ENCODE measurements at regions not wholly inside any gene's neighbourhood (a gene's known extent, or its start where the extent isn't known, plus 50 kb on each side); places are given as distances from the start of the nearest gene placed in this dataset.

GRCh38 chr4:135194477-135194876 lies 992.9 kb upstream of the PABPC4L start:
- H3K9ac ChIP-seq (ENCODE audit: low read depth, low read length) = no peak overlapping the region
- no peaks in the 10 kb centered on the region for H3K4me1 ChIP-seq (ENCODE audit: insufficient read depth, low read length)
- no peaks in the 10 kb centered on the region; the same call in 1 of the 2 replicates for H3K36me3 ChIP-seq (ENCODE audit: insufficient read depth, low read length)
- 0 out of 2 replicates have a peak, but pooled peaks cover 4% of the 10 kb centered on the region for H3K9me3 ChIP-seq (ENCODE audit: control insufficient read depth, insufficient read depth, low read length)

- Histone ChIP-seq H3K9ac (ENCODE audit: low read depth, low read length) (no peak overlapping the region), H3K9me3 (ENCODE audit: control insufficient read depth, insufficient read depth, low read length) (0 out of 2 replicates have a peak, but pooled peaks cover 4% of the 10 kb centered on the region), H3K4me1 (ENCODE audit: insufficient read depth, low read length) (no peaks in the 10 kb centered on the region), H3K36me3 (ENCODE audit: insufficient read depth, low read length) (no peaks in the 10 kb centered on the region; the same call in 1 of the 2 replicates)
Measured at GRCh38 chr4:135192751-135193535, 991.4 kb upstream of the PABPC4L start.

- Histone ChIP-seq H3K9ac (ENCODE audit: low read depth, low read length) (no peak overlapping the region), H3K9me3 (ENCODE audit: control insufficient read depth, insufficient read depth, low read length) (0 out of 2 replicates have a peak, but pooled peaks cover 4% of the 10 kb centered on the region), H3K36me3 (ENCODE audit: insufficient read depth, low read length) (no peaks in the 10 kb centered on the region; the same call in 1 of the 2 replicates), H3K4me1 (ENCODE audit: insufficient read depth, low read length) (no peaks in the 10 kb centered on the region)
Measured at GRCh38 chr4:135191596-135191995, 990.0 kb upstream of the PABPC4L start.

- Histone ChIP-seq H3K36me3 (ENCODE audit: insufficient read depth, low read length) (no peaks in the 10 kb centered on the region), H3K4me1 (ENCODE audit: insufficient read depth, low read length) (peaks cover 19% of the 10 kb centered on the region), H3K9ac (ENCODE audit: low read depth, low read length) (peak overlapping the region; percentile 7; the same call in 1 of the 2 replicates), H3K9me3 (ENCODE audit: control insufficient read depth, insufficient read depth, low read length) (peaks cover 7% of the 10 kb centered on the region)
Measured at GRCh38 chr4:135186002-135186401, 984.4 kb upstream of the PABPC4L start.

- peak overlapping the region; percentile 7; the same call in 1 of the 2 replicates for H3K9ac ChIP-seq (ENCODE audit: low read depth, low read length)
- peaks cover 7% of the 10 kb centered on the region for H3K9me3 ChIP-seq (ENCODE audit: control insufficient read depth, insufficient read depth, low read length)
- H3K36me3 ChIP-seq (ENCODE audit: insufficient read depth, low read length) = no peaks in the 10 kb centered on the region
- peaks cover 19% of the 10 kb centered on the region for H3K4me1 ChIP-seq (ENCODE audit: insufficient read depth, low read length)
Measured at GRCh38 chr4:135185256-135185655, 983.7 kb upstream of the PABPC4L start.

DNA sequence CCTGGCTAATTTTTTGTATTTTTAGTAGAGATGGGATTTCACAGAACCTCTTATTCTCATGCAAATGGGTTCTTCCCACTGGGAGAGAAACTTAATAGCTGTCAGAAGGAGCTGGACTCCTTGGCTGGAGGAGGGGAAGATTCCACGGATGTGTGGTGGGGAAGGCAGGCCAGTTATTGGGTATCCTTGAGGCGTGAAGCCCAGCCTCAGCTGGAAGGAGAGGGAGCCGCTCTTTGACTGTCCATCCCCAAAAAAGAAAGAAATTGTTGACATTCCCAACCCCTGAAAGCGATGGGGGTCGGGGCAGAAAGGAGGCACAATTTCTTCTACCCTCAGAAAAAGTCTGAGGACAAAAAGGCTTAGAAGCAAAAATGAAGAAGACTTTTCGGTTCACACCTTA lies 983.1 kb upstream of the PABPC4L start:
- Histone ChIP-seq H3K9me3 (ENCODE audit: control insufficient read depth, insufficient read depth, low read length) (peaks cover 7% of the 10 kb centered on the region), H3K36me3 (ENCODE audit: insufficient read depth, low read length) (no peaks in the 10 kb centered on the region), H3K4me1 (ENCODE audit: insufficient read depth, low read length) (peaks cover 19% of the 10 kb centered on the region), H3K9ac (ENCODE audit: low read depth, low read length) (no peak overlapping the region)

- Histone ChIP-seq H3K9ac (ENCODE audit: low read depth, low read length) (no peak overlapping the region), H3K9me3 (ENCODE audit: control insufficient read depth, insufficient read depth, low read length) (no peaks in the 10 kb centered on the region; the same call in 1 of the 2 replicates), H3K36me3 (ENCODE audit: insufficient read depth, low read length) (no peaks in the 10 kb centered on the region), H3K4me1 (ENCODE audit: insufficient read depth, low read length) (no peaks in the 10 kb centered on the region)
Measured at GRCh38 chr4:135177321-135177720, 975.7 kb upstream of the PABPC4L start.

DNA sequence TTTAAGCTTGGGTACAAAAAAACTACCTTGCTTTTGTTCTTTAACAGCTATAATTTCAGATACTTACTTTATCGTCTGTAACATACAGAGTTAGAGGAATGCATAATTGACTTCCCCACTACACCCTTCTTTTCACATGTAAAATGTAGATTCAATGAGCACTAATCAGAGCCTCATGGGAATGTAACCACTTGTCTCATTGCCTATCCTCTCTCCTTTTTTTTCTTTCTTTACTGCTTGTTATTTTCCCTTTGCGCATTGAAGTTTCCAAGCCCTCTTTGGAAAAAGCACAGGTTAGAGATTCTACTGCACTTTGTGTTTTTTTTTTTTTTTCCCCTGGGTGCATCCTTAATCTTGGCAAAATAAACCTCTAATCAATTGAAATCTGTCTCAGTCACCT lies 965.1 kb upstream of the PABPC4L start:
- Histone ChIP-seq H3K4me1 (ENCODE audit: insufficient read depth, low read length) (peaks cover 5% of the 10 kb centered on the region; the same call in 1 of the 2 replicates), H3K36me3 (ENCODE audit: insufficient read depth, low read length) (no peaks in the 10 kb centered on the region), H3K9me3 (ENCODE audit: control insufficient read depth, insufficient read depth, low read length) (no peaks in the 10 kb centered on the region), H3K9ac (ENCODE audit: low read depth, low read length) (no peak overlapping the region)

DNA sequence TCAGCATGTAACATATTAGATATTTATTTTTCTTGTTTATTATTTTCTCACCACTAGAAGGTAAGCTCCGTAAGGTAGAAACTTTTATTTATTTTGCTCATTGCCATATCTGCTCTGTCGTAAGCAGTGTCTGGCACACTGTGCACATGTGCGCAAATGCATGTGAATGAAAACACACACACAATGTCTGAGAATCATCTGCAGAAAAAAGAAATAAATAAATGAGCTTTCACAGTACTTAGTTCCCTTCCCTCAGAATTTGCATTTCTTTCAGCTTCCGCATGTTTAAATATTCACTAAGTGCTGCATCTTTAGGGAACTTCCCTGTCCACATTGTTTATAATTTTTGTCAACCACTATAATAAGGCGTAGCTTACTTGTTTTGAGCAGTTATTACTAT lies 963.0 kb upstream of the PABPC4L start:
- Histone ChIP-seq H3K4me1 (ENCODE audit: insufficient read depth, low read length) (peaks cover 8% of the 10 kb centered on the region; the same call in 1 of the 2 replicates), H3K9me3 (ENCODE audit: control insufficient read depth, insufficient read depth, low read length) (no peaks in the 10 kb centered on the region), H3K36me3 (ENCODE audit: insufficient read depth, low read length) (no peaks in the 10 kb centered on the region), H3K9ac (ENCODE audit: low read depth, low read length) (no peak overlapping the region)

DNA sequence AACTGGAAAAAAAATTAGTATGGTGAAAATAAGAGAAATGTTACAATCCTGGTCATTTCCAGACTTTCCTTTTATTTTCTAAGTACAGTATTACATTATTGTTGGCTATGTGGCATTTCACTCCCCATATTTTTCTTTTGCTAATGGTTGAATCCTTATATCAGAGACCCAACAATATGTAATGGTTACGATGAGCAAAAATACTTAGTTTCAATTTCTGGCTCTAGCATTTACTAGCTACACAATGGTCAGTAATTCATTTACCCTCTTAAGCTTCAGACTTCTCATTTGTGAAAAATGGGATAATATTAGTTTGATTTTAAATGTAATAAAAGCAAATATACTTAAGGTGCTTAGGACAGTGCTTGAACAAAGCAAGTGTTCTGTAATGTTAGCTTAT lies 942.9 kb upstream of the PABPC4L start:
- no peaks in the 10 kb centered on the region for H3K36me3 ChIP-seq (ENCODE audit: insufficient read depth, low read length)
- no peak overlapping the region for H3K9ac ChIP-seq (ENCODE audit: low read depth, low read length)
- H3K9me3 ChIP-seq (ENCODE audit: control insufficient read depth, insufficient read depth, low read length) = no peaks in the 10 kb centered on the region
- no peaks in the 10 kb centered on the region for H3K4me1 ChIP-seq (ENCODE audit: insufficient read depth, low read length)

GRCh38 chr4:135124196-135124595 lies 922.6 kb upstream of the PABPC4L start:
- Histone ChIP-seq H3K36me3 (ENCODE audit: insufficient read depth, low read length) (no peaks in the 10 kb centered on the region), H3K4me1 (ENCODE audit: insufficient read depth, low read length) (peaks cover 7% of the 10 kb centered on the region; the same call in 1 of the 2 replicates), H3K9ac (ENCODE audit: low read depth, low read length) (no peak overlapping the region), H3K9me3 (ENCODE audit: control insufficient read depth, insufficient read depth, low read length) (no peaks in the 10 kb centered on the region)

- no peak overlapping the region for H3K9ac ChIP-seq (ENCODE audit: low read depth, low read length)
- H3K36me3 ChIP-seq (ENCODE audit: insufficient read depth, low read length) = no peaks in the 10 kb centered on the region
- no peaks in the 10 kb centered on the region for H3K9me3 ChIP-seq (ENCODE audit: control insufficient read depth, insufficient read depth, low read length)
- H3K4me1 ChIP-seq (ENCODE audit: insufficient read depth, low read length) = peaks cover 7% of the 10 kb centered on the region; the same call in 1 of the 2 replicates
Measured at GRCh38 chr4:135123632-135124031, 922.0 kb upstream of the PABPC4L start.

DNA sequence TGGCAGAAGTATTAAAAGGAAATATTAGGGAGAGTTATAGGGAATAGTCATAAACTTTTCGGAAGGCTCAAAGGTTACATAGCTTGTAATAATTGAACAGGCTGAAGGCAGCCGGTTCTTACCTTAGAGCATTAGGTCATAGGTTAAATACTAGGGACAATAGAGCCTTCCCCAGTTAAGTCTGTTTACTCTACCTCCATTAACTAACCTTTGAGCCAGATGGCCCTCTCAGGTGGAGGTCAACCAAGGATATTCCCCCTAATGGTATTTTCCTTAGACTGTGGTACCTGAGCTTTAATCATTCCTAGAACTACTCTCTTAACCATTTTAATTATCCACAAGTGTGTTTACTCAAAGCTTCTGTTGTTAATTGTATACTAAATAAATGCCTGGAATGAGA lies 920.9 kb upstream of the PABPC4L start:
- Histone ChIP-seq H3K9me3 (ENCODE audit: control insufficient read depth, insufficient read depth, low read length) (no peaks in the 10 kb centered on the region), H3K36me3 (ENCODE audit: insufficient read depth, low read length) (no peaks in the 10 kb centered on the region), H3K9ac (ENCODE audit: low read depth, low read length) (no peak overlapping the region), H3K4me1 (ENCODE audit: insufficient read depth, low read length) (peaks cover 7% of the 10 kb centered on the region; the same call in 1 of the 2 replicates)

GRCh38 chr4:135120195-135120594 lies 918.6 kb upstream of the PABPC4L start:
- Histone ChIP-seq H3K4me1 (ENCODE audit: insufficient read depth, low read length) (peaks cover 9% of the 10 kb centered on the region; the same call in 1 of the 2 replicates), H3K9ac (ENCODE audit: low read depth, low read length) (no peak overlapping the region), H3K9me3 (ENCODE audit: control insufficient read depth, insufficient read depth, low read length) (no peaks in the 10 kb centered on the region), H3K36me3 (ENCODE audit: insufficient read depth, low read length) (no peaks in the 10 kb centered on the region)

GRCh38 chr4:135114079-135114478 lies 912.5 kb upstream of the PABPC4L start:
- Histone ChIP-seq H3K4me1 (ENCODE audit: insufficient read depth, low read length) (0 out of 2 replicates have a peak, but pooled peaks cover 2% of the 10 kb centered on the region), H3K36me3 (ENCODE audit: insufficient read depth, low read length) (no peaks in the 10 kb centered on the region), H3K9ac (ENCODE audit: low read depth, low read length) (no peak overlapping the region), H3K9me3 (ENCODE audit: control insufficient read depth, insufficient read depth, low read length) (no peaks in the 10 kb centered on the region; the same call in 1 of the 2 replicates)
